ENCODE measurements at regions not wholly inside any gene's neighbourhood (a gene's known extent, or its start where the extent isn't known, plus 50 kb on each side); places are given as distances from the start of the nearest gene placed in this dataset.

GRCh38 chr5:26259081-26259480, 779.3 kb downstream of the CDH9 start:
- no peaks in the 10 kb centered on the region for H3K36me3 ChIP-seq (replicated peaks in 1 of 2)
- no peak overlapping the region for H3K4me3 ChIP-seq
- 45 to 64% (median 48%) methylated on average over 1 of the region's 1 CpG for whole genome bisulfite sequencing, 4 donors
- intact Hi-C loops (cut with DNase I) = no loop called here
- H3K4me1 ChIP-seq (replicated peaks in 1 of 2) = no peaks in the 10 kb centered on the region
- no peak for DNase-seq
- H3K9me3 ChIP-seq (replicated peaks in 1 of 3) = peaks cover 0 to 7% (median 0%) of the 10 kb centered on the region in 3 donors
- no peak overlapping the region for H3K27ac ChIP-seq
- H3K27me3 ChIP-seq = no peaks in the 10 kb centered on the region
- no peak for TF ChIP-seq CTCF (IDR thresholded peaks at IDR 0.05)
- TF ChIP-seq POLR2A (IDR thresholded peaks at IDR 0.05) = no peak

GRCh38 chr5:26245321-26245720, 793.1 kb downstream of the CDH9 start:
- Histone ChIP-seq H3K36me3 (replicated peaks in 1 of 2) (no peaks in the 10 kb centered on the region), H3K27me3 (no peaks in the 10 kb centered on the region), H3K4me1 (replicated peaks in 1 of 2) (no peaks in the 10 kb centered on the region), H3K27ac (no peak overlapping the region), H3K4me3 (no peak overlapping the region), H3K9me3 (replicated peaks in 1 of 3) (no peaks in the 10 kb centered on the region)
- DNase-seq = no peak
- intact Hi-C loops (cut with DNase I) = no loop called here
- WGBS, 4 donors = 72 to 74% (median 73%) methylated on average over 5 of the region's 5 CpGs
- TF ChIP-seq CTCF (IDR thresholded peaks at IDR 0.05) (no peak), POLR2A (IDR thresholded peaks at IDR 0.05) (no peak)

- no peak for TF ChIP-seq POLR2A (IDR thresholded peaks at IDR 0.05)
- TF ChIP-seq CTCF (IDR thresholded peaks at IDR 0.05) = no peak
- Histone ChIP-seq H3K9me3 (replicated peaks in 1 of 3) (no peaks in the 10 kb centered on the region), H3K27ac (no peak overlapping the region), H3K4me1 (replicated peaks in 1 of 2) (no peaks in the 10 kb centered on the region), H3K27me3 (no peaks in the 10 kb centered on the region), H3K4me3 (no peak overlapping the region), H3K36me3 (replicated peaks in 1 of 2) (no peaks in the 10 kb centered on the region)
- intact Hi-C loops (cut with DNase I) = no loop called here
- DNase-seq = no peak
- 67 to 69% (median 68%) methylated on average over 4 of the region's 4 CpGs for WGBS, 4 donors
Measured at GRCh38 chr5:26239588-26239987, 798.8 kb downstream of the CDH9 start.

GRCh38 chr5:26237489-26237888, 800.9 kb downstream of the CDH9 start:
- no peaks in the 10 kb centered on the region for H3K36me3 ChIP-seq (replicated peaks in 1 of 2)
- TF ChIP-seq CTCF (IDR thresholded peaks at IDR 0.05) (no peak), POLR2A (IDR thresholded peaks at IDR 0.05) (no peak)
- WGBS, 4 donors = 85 to 91% (median 88%) methylated on average over 18 of the region's 18 CpGs
- DNase-seq = no peak
- no peaks in the 10 kb centered on the region for H3K9me3 ChIP-seq (replicated peaks in 1 of 3)
- no peaks in the 10 kb centered on the region for H3K27me3 ChIP-seq
- intact Hi-C loops (cut with DNase I) = no loop called here
- H3K4me1 ChIP-seq (replicated peaks in 1 of 2) = no peaks in the 10 kb centered on the region
- H3K4me3 ChIP-seq = no peak overlapping the region
- H3K27ac ChIP-seq = no peak overlapping the region
